Esophagus squamous epithelium (tissue), 4 donors: ENCODE measurements at regions not wholly inside any gene's neighbourhood (a gene's known extent, or its start where the extent isn't known, plus 50 kb on each side); places are given as distances from the start of the nearest gene placed in this dataset.

Source experiments
- POLR2A ChIP-seq, 4 donors: fragments of 450-650 bp; IDR thresholded peaks; one replicate each; pipeline ENCODE4 v1.6.1; 2017; ENCODE audit warnings: antibody characterized with exemption in 4 of 4, mild to moderate bottlenecking in 4 of 4, moderate library complexity in 3 of 4
- TF ChIP-seq, protein P1 (sequence below), 6 experiments: fragments of 450-650 bp in 4 of 6; fragments of 200-600 bp in 2 of 6; sonication (generic) in 2 of 6; IDR thresholded peaks; one replicate each; pipeline ENCODE4 v1.5.1; 2016 to 2019; ENCODE audit warnings: antibody characterized with exemption in 6 of 6, mild to moderate bottlenecking in 4 of 6, moderate library complexity in 4 of 6

DNA sequence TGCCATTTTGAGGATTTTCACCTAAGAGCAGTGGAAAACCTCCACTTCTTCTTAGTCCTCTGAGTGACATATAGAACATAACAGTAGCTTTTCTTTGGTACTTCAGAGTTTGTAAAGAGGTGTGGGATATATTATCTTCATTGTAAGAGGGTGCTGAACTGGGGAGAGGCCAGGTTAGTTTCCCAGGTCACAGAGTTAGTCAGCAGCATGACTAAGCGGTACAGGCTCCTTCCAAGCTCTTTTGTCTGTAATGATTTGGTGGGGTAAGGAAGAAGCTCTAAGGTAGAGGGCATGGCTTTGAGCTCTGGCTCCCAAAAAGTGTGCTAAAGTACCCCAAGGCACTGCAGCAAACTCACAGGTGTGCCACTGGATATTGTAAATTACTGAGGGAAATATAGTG lies 325.0 kb upstream of the PLXNA2 start:
- TF ChIP-seq, protein P1, sequence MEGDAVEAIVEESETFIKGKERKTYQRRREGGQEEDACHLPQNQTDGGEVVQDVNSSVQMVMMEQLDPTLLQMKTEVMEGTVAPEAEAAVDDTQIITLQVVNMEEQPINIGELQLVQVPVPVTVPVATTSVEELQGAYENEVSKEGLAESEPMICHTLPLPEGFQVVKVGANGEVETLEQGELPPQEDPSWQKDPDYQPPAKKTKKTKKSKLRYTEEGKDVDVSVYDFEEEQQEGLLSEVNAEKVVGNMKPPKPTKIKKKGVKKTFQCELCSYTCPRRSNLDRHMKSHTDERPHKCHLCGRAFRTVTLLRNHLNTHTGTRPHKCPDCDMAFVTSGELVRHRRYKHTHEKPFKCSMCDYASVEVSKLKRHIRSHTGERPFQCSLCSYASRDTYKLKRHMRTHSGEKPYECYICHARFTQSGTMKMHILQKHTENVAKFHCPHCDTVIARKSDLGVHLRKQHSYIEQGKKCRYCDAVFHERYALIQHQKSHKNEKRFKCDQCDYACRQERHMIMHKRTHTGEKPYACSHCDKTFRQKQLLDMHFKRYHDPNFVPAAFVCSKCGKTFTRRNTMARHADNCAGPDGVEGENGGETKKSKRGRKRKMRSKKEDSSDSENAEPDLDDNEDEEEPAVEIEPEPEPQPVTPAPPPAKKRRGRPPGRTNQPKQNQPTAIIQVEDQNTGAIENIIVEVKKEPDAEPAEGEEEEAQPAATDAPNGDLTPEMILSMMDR (IDR thresholded peaks at IDR 0.05): no peak
- TF ChIP-seq POLR2A (IDR thresholded peaks at IDR 0.05): no peak
